ENCODE measurements at regions not wholly inside any gene's neighbourhood (a gene's known extent, or its start where the extent isn't known, plus 50 kb on each side); places are given as distances from the start of the nearest gene placed in this dataset.

GRCh38 chr2:48131539-48132270 is 182.8 kb upstream of the FOXN2 start:
- DNase-seq (ENCODE audit: low spot score), result peak; percentile 81
- Histone ChIP-seq H2AFZ (no peak overlapping the region), H3K9me3 (ENCODE audit: low read depth) (no peaks in the 10 kb centered on the region), H3K27me3 (no peaks in the 10 kb centered on the region), H3K9me2 (replicated peaks; ENCODE audit: insufficient read depth) (no peaks in the 10 kb centered on the region), H3K36me3 (replicated peaks; ENCODE audit: insufficient read depth, low read depth) (no peaks in the 10 kb centered on the region), H3K4me1 (ENCODE audit: insufficient read depth) (peaks cover 12% of the 10 kb centered on the region), H3K27ac (peak overlapping the region; percentile 74), H3K79me2 (no peaks in the 10 kb centered on the region), H3K4me2 (peak overlapping the region; percentile 1), H3K4me3 (no peak overlapping the region), H4K20me1 (ENCODE audit: insufficient read depth, poor library complexity, severe bottlenecking) (no peaks in the 10 kb centered on the region)
- TF ChIP-seq, protein P1, sequence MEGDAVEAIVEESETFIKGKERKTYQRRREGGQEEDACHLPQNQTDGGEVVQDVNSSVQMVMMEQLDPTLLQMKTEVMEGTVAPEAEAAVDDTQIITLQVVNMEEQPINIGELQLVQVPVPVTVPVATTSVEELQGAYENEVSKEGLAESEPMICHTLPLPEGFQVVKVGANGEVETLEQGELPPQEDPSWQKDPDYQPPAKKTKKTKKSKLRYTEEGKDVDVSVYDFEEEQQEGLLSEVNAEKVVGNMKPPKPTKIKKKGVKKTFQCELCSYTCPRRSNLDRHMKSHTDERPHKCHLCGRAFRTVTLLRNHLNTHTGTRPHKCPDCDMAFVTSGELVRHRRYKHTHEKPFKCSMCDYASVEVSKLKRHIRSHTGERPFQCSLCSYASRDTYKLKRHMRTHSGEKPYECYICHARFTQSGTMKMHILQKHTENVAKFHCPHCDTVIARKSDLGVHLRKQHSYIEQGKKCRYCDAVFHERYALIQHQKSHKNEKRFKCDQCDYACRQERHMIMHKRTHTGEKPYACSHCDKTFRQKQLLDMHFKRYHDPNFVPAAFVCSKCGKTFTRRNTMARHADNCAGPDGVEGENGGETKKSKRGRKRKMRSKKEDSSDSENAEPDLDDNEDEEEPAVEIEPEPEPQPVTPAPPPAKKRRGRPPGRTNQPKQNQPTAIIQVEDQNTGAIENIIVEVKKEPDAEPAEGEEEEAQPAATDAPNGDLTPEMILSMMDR (IDR thresholded peaks at IDR 0.05; ENCODE audit: poor library complexity), result no peak
- no peak for TF ChIP-seq EZH2 (IDR thresholded peaks at IDR 0.05; ENCODE audit: borderline replicate concordance)
- TF ChIP-seq EZH2phosphoT487 (IDR thresholded peaks at IDR 0.05; ENCODE audit: low read depth, severe bottlenecking, unreplicated experiment), result no peak
- 69% methylated on average over 6 of the region's 6 CpGs for WGBS (ENCODE audit: low lambda C conversion rate, missing lambda C conversion rate)

- Histone ChIP-seq H3K79me2 (no peaks in the 10 kb centered on the region), H3K4me3 (no peak overlapping the region), H3K36me3 (replicated peaks; ENCODE audit: insufficient read depth, low read depth) (no peaks in the 10 kb centered on the region), H2AFZ (no peak overlapping the region), H3K9me3 (ENCODE audit: low read depth) (no peaks in the 10 kb centered on the region), H3K27ac (peak overlapping the region; percentile 74), H3K4me2 (peak overlapping the region; percentile 1), H3K4me1 (ENCODE audit: insufficient read depth) (peaks cover 12% of the 10 kb centered on the region), H4K20me1 (ENCODE audit: insufficient read depth, poor library complexity, severe bottlenecking) (no peaks in the 10 kb centered on the region), H3K9me2 (replicated peaks; ENCODE audit: insufficient read depth) (no peaks in the 10 kb centered on the region), H3K27me3 (no peaks in the 10 kb centered on the region)
- TF ChIP-seq, protein P1 (IDR thresholded peaks at IDR 0.05; ENCODE audit: poor library complexity), result no peak
- TF ChIP-seq EZH2 (IDR thresholded peaks at IDR 0.05; ENCODE audit: borderline replicate concordance), result no peak
- TF ChIP-seq EZH2phosphoT487 (IDR thresholded peaks at IDR 0.05; ENCODE audit: low read depth, severe bottlenecking, unreplicated experiment), result no peak
- no peak for DNase-seq (ENCODE audit: low spot score)
- WGBS (ENCODE audit: low lambda C conversion rate, missing lambda C conversion rate), result 86% methylated on average over 6 of the region's 7 CpGs
Observed at GRCh38 chr2:48132271-48132625, 182.2 kb upstream of the FOXN2 start.

DNA sequence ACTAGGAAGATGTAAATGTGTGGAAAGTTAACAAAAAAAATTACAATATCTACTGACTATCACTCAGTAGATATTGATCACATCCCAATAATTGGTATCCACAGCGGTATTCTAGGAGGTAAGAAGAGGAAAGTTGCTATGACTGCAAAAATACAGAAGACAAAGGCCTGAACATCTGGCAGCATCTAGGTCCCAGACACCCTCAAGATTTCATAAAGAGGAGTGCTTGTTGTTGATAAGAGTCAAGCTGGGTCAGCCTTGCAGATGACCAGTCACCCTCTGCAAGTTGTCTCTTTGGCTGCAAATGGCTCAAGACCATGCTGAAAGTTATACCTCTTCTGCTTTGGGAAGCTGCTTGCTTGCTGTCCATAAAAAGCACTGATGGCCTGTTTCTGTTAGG is 179.8 kb upstream of the FOXN2 start:
- TF ChIP-seq EZH2phosphoT487 (IDR thresholded peaks at IDR 0.05; ENCODE audit: low read depth, severe bottlenecking, unreplicated experiment), result no peak
- no peak for TF ChIP-seq EZH2 (IDR thresholded peaks at IDR 0.05; ENCODE audit: borderline replicate concordance)
- TF ChIP-seq, protein P1 (IDR thresholded peaks at IDR 0.05; ENCODE audit: poor library complexity), result no peak
- Histone ChIP-seq H3K4me3 (no peak overlapping the region), H2AFZ (no peak overlapping the region), H3K4me1 (ENCODE audit: insufficient read depth) (peaks cover 12% of the 10 kb centered on the region), H3K4me2 (no peak overlapping the region), H3K9me3 (ENCODE audit: low read depth) (no peaks in the 10 kb centered on the region), H3K27ac (no peak overlapping the region), H4K20me1 (ENCODE audit: insufficient read depth, poor library complexity, severe bottlenecking) (no peaks in the 10 kb centered on the region), H3K36me3 (replicated peaks; ENCODE audit: insufficient read depth, low read depth) (no peaks in the 10 kb centered on the region), H3K9me2 (replicated peaks; ENCODE audit: insufficient read depth) (no peaks in the 10 kb centered on the region), H3K79me2 (no peaks in the 10 kb centered on the region), H3K27me3 (no peaks in the 10 kb centered on the region)
- WGBS (ENCODE audit: low lambda C conversion rate, missing lambda C conversion rate), result 96% methylated on average over 1 of the region's 1 CpG
- DNase-seq (ENCODE audit: low spot score), result no peak

Data from hepatocyte (in vitro differentiated cells).